Ovary (tissue), 3 donors: ENCODE measurements at regions not wholly inside any gene's neighbourhood (a gene's known extent, or its start where the extent isn't known, plus 50 kb on each side); places are given as distances from the start of the nearest gene placed in this dataset.
"Not testable (repeated sequence)": the region's sequence is repeated elsewhere in the genome, so short reads cannot be mapped to it uniquely, and the experiment has no call there.

Experiments
- EP300 ChIP-seq: sonication (generic); formaldehyde crosslinking; IDR thresholded peaks from one replicate; pipeline ENCODE4 v1.6.1; 2017; ENCODE audit warnings: antibody characterized with exemption
- POLR2A ChIP-seq: fragments of 450-650 bp; IDR thresholded peaks from one replicate; pipeline ENCODE4 v1.6.1; 2017; ENCODE audit warnings: antibody characterized with exemption, mild to moderate bottlenecking, moderate library complexity
- TF ChIP-seq, protein P1 (sequence below), 3 donors: fragments of 450-650 bp in 2 of 3; fragments of 200-600 bp in 1 of 3; IDR thresholded peaks; one replicate each; pipeline versions ENCODE4 v1.5.1 to v1.8.0; 2016 to 2022; ENCODE audit warnings: antibody characterized with exemption in 3 of 3, mild to moderate bottlenecking in 1 of 3
- donor health status: DM: no; HTN: no; CAD: no.

DNA sequence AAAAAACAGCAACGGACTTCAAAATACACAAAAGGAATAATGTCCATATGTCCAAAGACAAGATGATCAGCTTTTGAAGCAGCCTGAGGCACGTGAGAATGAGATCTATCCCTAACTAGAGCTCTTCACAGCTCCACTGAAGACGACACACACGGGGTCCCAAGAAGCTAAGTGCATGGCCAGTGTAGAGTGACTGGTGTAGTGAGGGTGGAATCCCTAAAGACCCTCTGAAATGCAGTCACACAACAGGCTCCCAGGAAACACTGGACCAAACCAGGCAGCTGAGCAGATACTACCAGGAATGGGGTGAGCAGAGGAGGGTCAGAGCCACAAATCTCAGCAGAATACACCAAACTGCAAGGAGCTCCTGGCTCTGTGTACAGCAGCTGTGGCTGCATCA lies 932.4 kb upstream of the ZNF722 start:
- not testable (repeated sequence) for TF ChIP-seq EP300, POLR2A
- TF ChIP-seq, protein P1, sequence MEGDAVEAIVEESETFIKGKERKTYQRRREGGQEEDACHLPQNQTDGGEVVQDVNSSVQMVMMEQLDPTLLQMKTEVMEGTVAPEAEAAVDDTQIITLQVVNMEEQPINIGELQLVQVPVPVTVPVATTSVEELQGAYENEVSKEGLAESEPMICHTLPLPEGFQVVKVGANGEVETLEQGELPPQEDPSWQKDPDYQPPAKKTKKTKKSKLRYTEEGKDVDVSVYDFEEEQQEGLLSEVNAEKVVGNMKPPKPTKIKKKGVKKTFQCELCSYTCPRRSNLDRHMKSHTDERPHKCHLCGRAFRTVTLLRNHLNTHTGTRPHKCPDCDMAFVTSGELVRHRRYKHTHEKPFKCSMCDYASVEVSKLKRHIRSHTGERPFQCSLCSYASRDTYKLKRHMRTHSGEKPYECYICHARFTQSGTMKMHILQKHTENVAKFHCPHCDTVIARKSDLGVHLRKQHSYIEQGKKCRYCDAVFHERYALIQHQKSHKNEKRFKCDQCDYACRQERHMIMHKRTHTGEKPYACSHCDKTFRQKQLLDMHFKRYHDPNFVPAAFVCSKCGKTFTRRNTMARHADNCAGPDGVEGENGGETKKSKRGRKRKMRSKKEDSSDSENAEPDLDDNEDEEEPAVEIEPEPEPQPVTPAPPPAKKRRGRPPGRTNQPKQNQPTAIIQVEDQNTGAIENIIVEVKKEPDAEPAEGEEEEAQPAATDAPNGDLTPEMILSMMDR (IDR thresholded peaks at IDR 0.05) = not testable (repeated sequence)
